CD4-positive, CD25-positive, alpha-beta regulatory T cell (primary cell): ENCODE measurements at regions not wholly inside any gene's neighbourhood (a gene's known extent, or its start where the extent isn't known, plus 50 kb on each side); places are given as distances from the start of the nearest gene placed in this dataset.

Experiments used
- ATAC-seq, 2 donors: fragments of 150-1000 bp; cut with Tn5 transposase; one replicate each; pipeline ENCODE4 v1.10.0; 2021; ENCODE audit warnings: low read depth in 2 of 2, moderate number of reproducible peaks in 2 of 2, moderate library complexity in 1 of 2
- DNase-seq, 3 donors: peaks; one replicate each; pipeline versions ENCODE4 v3.0.0 to v3.0.0-alpha.2; 2012 to 2022; ENCODE audit warnings: mixed read lengths in 1 of 3
- H3K27ac ChIP-seq: one replicate; pipeline ENCODE4 v1.7.0; 2013; ENCODE audit warnings: mild to moderate bottlenecking, low read length; ENCODE audit not compliant: insufficient read depth, poor library complexity, severe bottlenecking
- H3K27me3 ChIP-seq: one replicate; pipeline ENCODE4 v1.7.0; 2013; ENCODE audit warnings: low read length; ENCODE audit not compliant: control insufficient read depth, insufficient read depth
- H3K36me3 ChIP-seq: one replicate; pipeline ENCODE4 v1.7.0; 2013; ENCODE audit warnings: mild to moderate bottlenecking, low read length, moderate library complexity; ENCODE audit not compliant: control insufficient read depth, insufficient read depth
- H3K4me1 ChIP-seq: 2 replicates; pipeline ENCODE4 v1.7.0; 2013; ENCODE audit warnings: mild to moderate bottlenecking, low read length; ENCODE audit not compliant: insufficient read depth, control insufficient read depth, poor library complexity, severe bottlenecking
- H3K4me3 ChIP-seq: one replicate; pipeline ENCODE4 v1.7.0; 2013; ENCODE audit warnings: low read depth, mild to moderate bottlenecking, low read length, moderate library complexity
- H3K9me3 ChIP-seq, 2 experiments: 1 replicate in 1 of 2; 2 replicates in 1 of 2; pipeline ENCODE4 v1.7.0; 2013; ENCODE audit warnings: low read length in 2 of 2, mild to moderate bottlenecking in 1 of 2, moderate library complexity in 1 of 2; ENCODE audit not compliant: control insufficient read depth in 2 of 2
- H3K27ac Mint-ChIP-seq, 3 donors: one replicate each; pipeline ENCODE4 v1.8.0; 2020 to 2022; ENCODE audit warnings: mild to moderate bottlenecking in 3 of 3, mixed read lengths in 3 of 3, moderate library complexity in 2 of 3
- H3K27me3 Mint-ChIP-seq: one replicate; pipeline ENCODE4 v1.8.0; 2022; ENCODE audit warnings: mild to moderate bottlenecking, mixed read lengths
- H3K36me3 Mint-ChIP-seq: one replicate; pipeline ENCODE4 v1.8.0; 2020; ENCODE audit warnings: mixed read lengths
- H3K4me1 Mint-ChIP-seq, 4 donors: one replicate each; pipeline ENCODE4 v1.8.0; 2020 to 2022; ENCODE audit warnings: mixed read lengths in 4 of 4, mild to moderate bottlenecking in 1 of 4
- H3K4me3 Mint-ChIP-seq, 4 donors: one replicate each; pipeline ENCODE4 v1.8.0; 2020 to 2022; ENCODE audit warnings: mild to moderate bottlenecking in 4 of 4, mixed read lengths in 4 of 4, moderate library complexity in 3 of 4
- H3K9me3 Mint-ChIP-seq, 7 donors: one replicate each; pipeline ENCODE4 v1.8.0; 2020 to 2022; ENCODE audit warnings: mixed read lengths in 7 of 7, mild to moderate bottlenecking in 3 of 7, moderate library complexity in 2 of 7

- H3K27me3 Mint-ChIP-seq: no peaks in the 10 kb centered on the region
These were observed 762.8 kb downstream of the PDHA2 start for GRCh38 chr4:96602661-96603060.

GRCh38 chr4:96603641-96604040 lies 763.7 kb downstream of the PDHA2 start:
- H3K27me3 ChIP-seq: no peaks in the 10 kb centered on the region
- H3K4me1 ChIP-seq: no peaks in the 10 kb centered on the region
- no peaks in the 10 kb centered on the region for H3K36me3 ChIP-seq
- ATAC-seq (no peak), DNase-seq (no peak)
- Mint-ChIP-seq H3K27ac (no peak overlapping the region), H3K9me3 (peaks cover 0 to 5% (median 2%) of the 10 kb centered on the region in 7 donors), H3K27me3 (no peaks in the 10 kb centered on the region), H3K4me1 (no peaks in the 10 kb centered on the region), H3K4me3 (no peak overlapping the region), H3K36me3 (no peaks in the 10 kb centered on the region)
- H3K4me3 ChIP-seq: no peak overlapping the region
- no peak overlapping the region for H3K27ac ChIP-seq
- no peaks in the 10 kb centered on the region for H3K9me3 ChIP-seq

More at GRCh38 chr4:96602661-96603060, 762.8 kb downstream of the PDHA2 start:
- H3K4me3 ChIP-seq: no peak overlapping the region
- H3K36me3 Mint-ChIP-seq: no peaks in the 10 kb centered on the region
- H3K27ac Mint-ChIP-seq: no peak overlapping the region
- no peak overlapping the region for H3K27ac ChIP-seq
- H3K9me3 ChIP-seq: no peaks in the 10 kb centered on the region
- H3K36me3 ChIP-seq: no peaks in the 10 kb centered on the region
- H3K27me3 ChIP-seq: no peaks in the 10 kb centered on the region
- H3K4me3 Mint-ChIP-seq: no peak overlapping the region
- no peak for ATAC-seq
- no peaks in the 10 kb centered on the region for H3K4me1 ChIP-seq
- H3K4me1 Mint-ChIP-seq: no peaks in the 10 kb centered on the region
- DNase-seq: no peak
- peaks cover 0 to 4% (median 2%) of the 10 kb centered on the region in 7 donors for H3K9me3 Mint-ChIP-seq

- H3K36me3 Mint-ChIP-seq: no peaks in the 10 kb centered on the region
- Histone ChIP-seq H3K4me1 (no peaks in the 10 kb centered on the region), H3K9me3 (no peaks in the 10 kb centered on the region), H3K36me3 (no peaks in the 10 kb centered on the region), H3K27ac (no peak overlapping the region), H3K27me3 (no peaks in the 10 kb centered on the region), H3K4me3 (no peak overlapping the region)
- H3K4me3 Mint-ChIP-seq: no peak overlapping the region
- DNase-seq (no peak), ATAC-seq (no peak)
- H3K4me1 Mint-ChIP-seq: no peaks in the 10 kb centered on the region
- H3K27ac Mint-ChIP-seq: no peak overlapping the region
- peaks cover 2 to 10% (median 4%) of the 10 kb centered on the region in 7 donors for H3K9me3 Mint-ChIP-seq
- no peaks in the 10 kb centered on the region for H3K27me3 Mint-ChIP-seq
These were observed 766.6 kb downstream of the PDHA2 start for GRCh38 chr4:96606451-96606850.

GRCh38 chr4:96626023-96626422 lies 786.1 kb downstream of the PDHA2 start:
- no peaks in the 10 kb centered on the region for H3K36me3 ChIP-seq
- no peak for DNase-seq
- Mint-ChIP-seq H3K36me3 (no peaks in the 10 kb centered on the region), H3K9me3 (peaks cover 0 to 7% (median 5%) of the 10 kb centered on the region in 7 donors), H3K27ac (no peak overlapping the region), H3K4me3 (no peak overlapping the region), H3K4me1 (no peaks in the 10 kb centered on the region), H3K27me3 (no peaks in the 10 kb centered on the region)
- H3K4me3 ChIP-seq: no peak overlapping the region
- no peak overlapping the region for H3K27ac ChIP-seq
- no peaks in the 10 kb centered on the region for H3K27me3 ChIP-seq
- no peaks in the 10 kb centered on the region for H3K4me1 ChIP-seq
- H3K9me3 ChIP-seq: no peaks in the 10 kb centered on the region
- no peak for ATAC-seq

- Mint-ChIP-seq H3K4me3 (no peak overlapping the region), H3K9me3 (peaks cover 0 to 5% (median 3%) of the 10 kb centered on the region in 7 donors), H3K36me3 (no peaks in the 10 kb centered on the region), H3K4me1 (no peaks in the 10 kb centered on the region), H3K27ac (no peak overlapping the region), H3K27me3 (no peaks in the 10 kb centered on the region)
- DNase-seq (no peak), ATAC-seq (no peak)
- Histone ChIP-seq H3K27me3 (no peaks in the 10 kb centered on the region), H3K4me3 (no peak overlapping the region), H3K4me1 (no peaks in the 10 kb centered on the region), H3K27ac (no peak overlapping the region), H3K36me3 (no peaks in the 10 kb centered on the region), H3K9me3 (no peaks in the 10 kb centered on the region)
These were observed 790.9 kb downstream of the PDHA2 start for GRCh38 chr4:96630839-96631238.

GRCh38 chr4:96637971-96638412 lies 798.1 kb downstream of the PDHA2 start:
- Mint-ChIP-seq H3K4me3 (no peak overlapping the region), H3K36me3 (no peaks in the 10 kb centered on the region), H3K27me3 (no peaks in the 10 kb centered on the region), H3K4me1 (no peaks in the 10 kb centered on the region), H3K9me3 (peaks cover 0 to 25% (median 4%) of the 10 kb centered on the region in 7 donors), H3K27ac (no peak overlapping the region)
- Histone ChIP-seq H3K4me3 (no peak overlapping the region), H3K4me1 (no peaks in the 10 kb centered on the region), H3K27ac (no peak overlapping the region), H3K27me3 (no peaks in the 10 kb centered on the region), H3K9me3 (no peaks in the 10 kb centered on the region), H3K36me3 (no peaks in the 10 kb centered on the region)
- DNase-seq (no peak), ATAC-seq (no peak)

- no peaks in the 10 kb centered on the region for H3K4me1 ChIP-seq
- H3K27me3 ChIP-seq: no peaks in the 10 kb centered on the region
- H3K4me1 Mint-ChIP-seq: no peaks in the 10 kb centered on the region
- H3K36me3 ChIP-seq: no peaks in the 10 kb centered on the region
- no peak overlapping the region for H3K27ac ChIP-seq
- no peak overlapping the region for H3K4me3 ChIP-seq
- H3K36me3 Mint-ChIP-seq: no peaks in the 10 kb centered on the region
- DNase-seq: no peak
- H3K4me3 Mint-ChIP-seq: no peak overlapping the region
- peaks cover 0 to 25% (median 4%) of the 10 kb centered on the region in 7 donors for H3K9me3 Mint-ChIP-seq
- ATAC-seq: no peak
- H3K27ac Mint-ChIP-seq: no peak overlapping the region
- H3K27me3 Mint-ChIP-seq: no peaks in the 10 kb centered on the region
- no peaks in the 10 kb centered on the region for H3K9me3 ChIP-seq
These were observed 800.0 kb downstream of the PDHA2 start for GRCh38 chr4:96639932-96640331.

- H3K27ac Mint-ChIP-seq: no peak overlapping the region
- no peak for ATAC-seq
- H3K27ac ChIP-seq: no peak overlapping the region
- no peak overlapping the region for H3K4me3 ChIP-seq
- no peaks in the 10 kb centered on the region for H3K27me3 Mint-ChIP-seq
- no peaks in the 10 kb centered on the region for H3K9me3 ChIP-seq
- H3K36me3 Mint-ChIP-seq: no peaks in the 10 kb centered on the region
- H3K9me3 Mint-ChIP-seq: peaks cover 0 to 29% (median 6%) of the 10 kb centered on the region in 7 donors
- no peak overlapping the region for H3K4me3 Mint-ChIP-seq
- H3K27me3 ChIP-seq: no peaks in the 10 kb centered on the region
- DNase-seq: no peak
- H3K4me1 Mint-ChIP-seq: no peaks in the 10 kb centered on the region
- H3K36me3 ChIP-seq: no peaks in the 10 kb centered on the region
- H3K4me1 ChIP-seq: no peaks in the 10 kb centered on the region
These were observed 802.6 kb downstream of the PDHA2 start for GRCh38 chr4:96642490-96642889.
